ENCODE measurements at regions not wholly inside any gene's neighbourhood (a gene's known extent, or its start where the extent isn't known, plus 50 kb on each side); places are given as distances from the start of the nearest gene placed in this dataset.

DNA sequence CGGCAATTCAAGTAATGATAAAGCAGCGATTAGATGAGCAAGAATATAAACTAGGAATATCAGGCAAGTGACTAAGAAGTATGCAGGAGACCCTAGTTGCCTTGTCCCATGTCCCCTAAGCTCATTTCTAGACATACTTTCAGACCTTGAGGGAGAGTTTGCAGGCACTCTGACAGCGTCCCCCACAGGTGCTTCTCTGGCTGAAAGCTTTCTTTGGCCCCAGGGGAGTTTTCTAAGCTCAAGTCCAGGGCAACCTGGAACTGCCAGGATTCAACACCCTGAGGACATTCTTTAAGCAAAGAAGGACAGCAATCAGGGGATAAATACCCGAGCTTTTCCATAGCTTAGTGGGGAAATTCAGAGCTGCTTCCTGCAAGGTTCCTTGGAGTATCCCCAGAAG, 308.1 kb upstream of the CHST9 start:
- Mint-ChIP-seq H3K4me3 (no peak overlapping the region), H3K27ac (no peak overlapping the region), H3K27me3 (no peaks in the 10 kb centered on the region), H3K4me1 (ENCODE audit: low read depth) (no peaks in the 10 kb centered on the region), H3K9me3 (peaks cover 12% of the 10 kb centered on the region), H3K36me3 (ENCODE audit: low read depth) (no peaks in the 10 kb centered on the region)
- no peak for ATAC-seq
- DNase-seq: no peak
- TF ChIP-seq, protein P1, sequence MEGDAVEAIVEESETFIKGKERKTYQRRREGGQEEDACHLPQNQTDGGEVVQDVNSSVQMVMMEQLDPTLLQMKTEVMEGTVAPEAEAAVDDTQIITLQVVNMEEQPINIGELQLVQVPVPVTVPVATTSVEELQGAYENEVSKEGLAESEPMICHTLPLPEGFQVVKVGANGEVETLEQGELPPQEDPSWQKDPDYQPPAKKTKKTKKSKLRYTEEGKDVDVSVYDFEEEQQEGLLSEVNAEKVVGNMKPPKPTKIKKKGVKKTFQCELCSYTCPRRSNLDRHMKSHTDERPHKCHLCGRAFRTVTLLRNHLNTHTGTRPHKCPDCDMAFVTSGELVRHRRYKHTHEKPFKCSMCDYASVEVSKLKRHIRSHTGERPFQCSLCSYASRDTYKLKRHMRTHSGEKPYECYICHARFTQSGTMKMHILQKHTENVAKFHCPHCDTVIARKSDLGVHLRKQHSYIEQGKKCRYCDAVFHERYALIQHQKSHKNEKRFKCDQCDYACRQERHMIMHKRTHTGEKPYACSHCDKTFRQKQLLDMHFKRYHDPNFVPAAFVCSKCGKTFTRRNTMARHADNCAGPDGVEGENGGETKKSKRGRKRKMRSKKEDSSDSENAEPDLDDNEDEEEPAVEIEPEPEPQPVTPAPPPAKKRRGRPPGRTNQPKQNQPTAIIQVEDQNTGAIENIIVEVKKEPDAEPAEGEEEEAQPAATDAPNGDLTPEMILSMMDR (IDR thresholded peaks at IDR 0.05): no peak
- intact Hi-C loops (cut with micrococcal nuclease): no loop called here
- POLR2A ChIA-PET: no interaction called here
- CTCF ChIA-PET: no interaction called here

DNA sequence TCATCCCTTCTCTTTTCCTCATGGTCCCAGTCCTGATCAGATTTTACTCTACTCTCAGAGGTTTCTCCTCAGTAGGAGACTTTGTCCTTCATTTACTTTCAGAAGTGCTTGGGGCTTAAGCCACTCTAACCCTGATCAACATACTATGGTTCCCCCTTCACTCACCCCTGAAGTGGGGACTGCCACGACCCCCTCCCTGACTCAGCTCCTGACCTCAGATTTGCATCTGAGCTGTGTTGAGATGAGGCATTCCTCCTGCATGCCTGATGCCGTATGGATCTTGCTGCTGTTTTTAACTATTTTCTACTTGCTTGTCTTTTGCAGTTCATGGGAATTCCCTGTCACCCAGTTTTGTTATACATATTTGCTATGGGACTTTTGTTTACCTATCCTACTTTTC, 306.7 kb upstream of the CHST9 start:
- Mint-ChIP-seq H3K4me1 (ENCODE audit: low read depth) (no peaks in the 10 kb centered on the region), H3K36me3 (ENCODE audit: low read depth) (no peaks in the 10 kb centered on the region), H3K4me3 (no peak overlapping the region), H3K27ac (no peak overlapping the region), H3K27me3 (no peaks in the 10 kb centered on the region), H3K9me3 (peaks cover 12% of the 10 kb centered on the region)
- CTCF ChIA-PET: no interaction called here
- TF ChIP-seq, protein P1 (IDR thresholded peaks at IDR 0.05): no peak
- POLR2A ChIA-PET: no interaction called here
- DNase-seq (no peak), ATAC-seq (no peak)
- intact Hi-C loops (cut with micrococcal nuclease): no loop called here

DNA sequence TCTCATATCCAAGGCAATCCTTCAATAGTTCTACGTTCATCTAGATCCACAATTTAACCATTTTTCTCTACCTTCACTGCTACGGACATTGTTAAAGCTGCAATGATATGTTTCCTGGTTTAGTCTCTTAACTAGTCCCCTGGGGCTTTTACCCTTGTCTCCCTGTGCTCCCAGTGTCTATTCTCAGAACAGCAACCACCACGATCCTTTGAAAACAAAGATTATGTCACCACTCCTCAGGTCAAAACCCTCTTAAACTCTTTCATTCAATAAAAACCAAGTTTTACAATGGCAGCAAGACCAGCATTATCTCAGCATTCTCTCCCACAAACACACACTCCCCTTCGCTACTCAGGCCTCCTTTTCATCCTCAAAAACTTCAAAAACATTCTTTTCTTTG, 298.2 kb upstream of the CHST9 start:
- POLR2A ChIA-PET: no interaction called here
- CTCF ChIA-PET: no interaction called here
- no peaks in the 10 kb centered on the region for H3K36me3 Mint-ChIP-seq (ENCODE audit: low read depth)
- H3K4me1 Mint-ChIP-seq (ENCODE audit: low read depth): no peaks in the 10 kb centered on the region
- DNase-seq: no peak
- no peak for ATAC-seq
- H3K27me3 Mint-ChIP-seq: no peaks in the 10 kb centered on the region
- H3K9me3 Mint-ChIP-seq: peaks cover 3% of the 10 kb centered on the region
- TF ChIP-seq, protein P1 (IDR thresholded peaks at IDR 0.05): no peak
- no peak overlapping the region for H3K27ac Mint-ChIP-seq
- H3K4me3 Mint-ChIP-seq: no peak overlapping the region
- intact Hi-C loops (cut with micrococcal nuclease): no loop called here

DNA sequence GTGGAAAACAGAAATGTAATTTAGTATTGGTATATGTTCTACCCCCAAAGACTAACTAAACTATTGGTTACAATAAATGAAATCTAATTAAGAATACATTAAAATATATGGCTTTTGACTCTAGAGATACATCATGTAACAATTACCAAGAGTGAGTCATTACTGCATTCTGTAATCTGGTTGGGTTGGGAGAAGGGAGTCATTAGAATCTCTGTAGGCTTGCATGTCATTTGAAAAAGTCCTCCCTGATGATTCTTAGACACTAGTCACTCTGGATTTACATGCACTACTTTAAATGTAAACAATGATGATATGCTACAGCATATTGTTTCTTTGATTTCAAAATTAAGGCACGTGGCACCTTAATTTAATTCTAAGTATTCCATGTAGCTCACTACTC, 293.4 kb upstream of the CHST9 start:
- no peak for ATAC-seq
- H3K27ac Mint-ChIP-seq: no peak overlapping the region
- no peaks in the 10 kb centered on the region for H3K27me3 Mint-ChIP-seq
- H3K4me1 Mint-ChIP-seq (ENCODE audit: low read depth): no peaks in the 10 kb centered on the region
- H3K9me3 Mint-ChIP-seq: peaks cover 10% of the 10 kb centered on the region
- ChIA-PET CTCF (no interaction called here), POLR2A (no interaction called here)
- H3K4me3 Mint-ChIP-seq: no peak overlapping the region
- DNase-seq: no peak
- intact Hi-C loops (cut with micrococcal nuclease): no loop called here
- H3K36me3 Mint-ChIP-seq (ENCODE audit: low read depth): no peaks in the 10 kb centered on the region
- TF ChIP-seq, protein P1 (IDR thresholded peaks at IDR 0.05): no peak

DNA sequence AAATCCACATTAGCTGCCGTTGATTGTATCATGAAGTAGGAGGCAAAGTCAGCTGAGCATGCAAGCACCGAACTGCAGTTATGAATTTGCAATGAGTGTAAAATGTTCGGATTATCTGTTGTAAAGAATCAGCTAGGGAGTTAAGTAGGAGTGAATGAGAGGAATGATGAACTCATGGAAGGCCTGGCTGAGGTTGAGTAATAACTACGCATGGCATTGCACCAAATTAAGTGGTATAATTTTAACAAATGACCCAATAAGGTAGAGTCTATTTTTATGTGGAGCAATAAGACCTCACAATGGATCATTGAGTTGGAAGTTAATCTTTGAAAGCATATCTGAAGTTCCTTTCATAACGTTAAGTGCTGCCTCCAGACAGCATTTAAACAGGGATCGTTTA, 288.2 kb upstream of the CHST9 start:
- no peak for DNase-seq
- Mint-ChIP-seq H3K36me3 (ENCODE audit: low read depth) (no peaks in the 10 kb centered on the region), H3K9me3 (peaks cover 6% of the 10 kb centered on the region), H3K27me3 (no peaks in the 10 kb centered on the region), H3K27ac (no peak overlapping the region), H3K4me3 (no peak overlapping the region), H3K4me1 (ENCODE audit: low read depth) (no peaks in the 10 kb centered on the region)
- ATAC-seq: no peak
- intact Hi-C loops (cut with micrococcal nuclease): no loop called here
- POLR2A ChIA-PET: no interaction called here
- TF ChIP-seq, protein P1 (IDR thresholded peaks at IDR 0.05): no peak
- CTCF ChIA-PET: no interaction called here

Measured in activated CD8-positive, alpha-beta T cell treated with anti-CD3 and anti-CD28 coated beads for 36 hours (primary cell).